Trophoblast cell (in vitro differentiated cells and primary cell): ENCODE measurements at regions not wholly inside any gene's neighbourhood (a gene's known extent, or its start where the extent isn't known, plus 50 kb on each side); places are given as distances from the start of the nearest gene placed in this dataset.

Source experiments
- DNase-seq, 2 donors: peaks; one replicate each; pipeline ENCODE4 v3.0.0-alpha.2; 2016
- H2AFZ ChIP-seq: 2 replicates; pipeline ENCODE4 v1.6.1; 2013; ENCODE audit warnings: low read length, moderate library complexity, mild to moderate bottlenecking; ENCODE audit not compliant: insufficient read depth, poor library complexity
- H2AK5ac ChIP-seq: 2 replicates; pipeline ENCODE4 v1.6.1; 2013; ENCODE audit warnings: mild to moderate bottlenecking, low read length
- H2BK120ac ChIP-seq: 2 replicates; pipeline ENCODE4 v1.6.1; 2013; ENCODE audit warnings: low read length, mild to moderate bottlenecking, moderate library complexity; ENCODE audit not compliant: insufficient read depth, poor library complexity
- H2BK12ac ChIP-seq: 2 replicates; pipeline ENCODE4 v1.6.1; 2013; ENCODE audit warnings: mild to moderate bottlenecking, low read length, moderate library complexity
- H2BK5ac ChIP-seq: 2 replicates; pipeline ENCODE4 v1.6.1; 2013; ENCODE audit warnings: low read length, low read depth, moderate library complexity, mild to moderate bottlenecking; ENCODE audit not compliant: poor library complexity
- H3K14ac ChIP-seq: 2 replicates; pipeline ENCODE4 v1.6.1; 2013; ENCODE audit warnings: mild to moderate bottlenecking, low read length
- H3K18ac ChIP-seq: 2 replicates; pipeline ENCODE4 v1.6.1; 2013; ENCODE audit warnings: mild to moderate bottlenecking, low read length
- H3K23ac ChIP-seq: 2 replicates; pipeline ENCODE4 v1.6.1; 2013; ENCODE audit warnings: low read length
- H3K27ac ChIP-seq: 2 replicates; pipeline ENCODE4 v1.5.1; 2013; ENCODE audit warnings: low read depth, mild to moderate bottlenecking, inconsistent platforms, low read length, moderate library complexity
- H3K27me3 ChIP-seq: 2 replicates; pipeline ENCODE4 v1.6.1; 2013; ENCODE audit warnings: inconsistent platforms, mild to moderate bottlenecking, low read length, moderate library complexity; ENCODE audit not compliant: insufficient read depth
- H3K36me3 ChIP-seq, 2 experiments: 1 replicate in 1 of 2; 2 replicates in 1 of 2; pipeline ENCODE4 v1.6.1; 2013; ENCODE audit warnings: low read length in 2 of 2, mild to moderate bottlenecking in 2 of 2, moderate library complexity in 1 of 2; ENCODE audit not compliant: insufficient read depth in 2 of 2, control insufficient read depth in 1 of 2
- H3K4ac ChIP-seq: 2 replicates; pipeline ENCODE4 v1.6.1; 2013; ENCODE audit warnings: low read depth, mild to moderate bottlenecking, low read length, moderate library complexity
- H3K4me1 ChIP-seq, 2 experiments: 1 replicate in 1 of 2; 2 replicates in 1 of 2; pipeline ENCODE4 v1.6.1; 2013; ENCODE audit warnings: low read length in 2 of 2, mild to moderate bottlenecking in 2 of 2, moderate library complexity in 1 of 2; ENCODE audit not compliant: insufficient read depth in 2 of 2, control insufficient read depth in 1 of 2
- H3K4me2 ChIP-seq: 2 replicates; pipeline ENCODE4 v1.6.1; 2013; ENCODE audit warnings: inconsistent platforms, mild to moderate bottlenecking, low read length, moderate library complexity
- H3K4me3 ChIP-seq: 2 replicates; pipeline ENCODE4 v1.5.1; 2013; ENCODE audit warnings: mild to moderate bottlenecking, low read depth, low read length, inconsistent platforms
- H3K79me1 ChIP-seq: one replicate; pipeline ENCODE4 v1.6.1; 2013; ENCODE audit warnings: low read length
- H3K79me2 ChIP-seq: 2 replicates; pipeline ENCODE4 v1.6.1; 2013; ENCODE audit warnings: low read length, mild to moderate bottlenecking; ENCODE audit not compliant: control insufficient read depth, insufficient read depth, poor library complexity
- H3K9ac ChIP-seq: 2 replicates; pipeline ENCODE4 v1.6.1; 2013; ENCODE audit warnings: mild to moderate bottlenecking, low read length
- H3K9me3 ChIP-seq: 2 replicates; pipeline ENCODE4 v1.6.1; 2013; ENCODE audit warnings: low read depth, mild to moderate bottlenecking, control low read depth, inconsistent platforms, low read length; ENCODE audit not compliant: insufficient read depth
- H4K12ac ChIP-seq: 2 replicates; pipeline ENCODE4 v1.6.1; 2013; ENCODE audit warnings: low read depth, mild to moderate bottlenecking, low read length, moderate library complexity
- H4K8ac ChIP-seq: 2 replicates; pipeline ENCODE4 v1.6.1; 2013; ENCODE audit warnings: low read depth, mild to moderate bottlenecking, low read length, moderate library complexity
- H4K91ac ChIP-seq: one replicate; pipeline ENCODE4 v1.6.1; 2013; ENCODE audit warnings: low read depth, mild to moderate bottlenecking, low read length, moderate library complexity
- WGBS: extraction: QIAGEN DNeasy Blood & Tissue Kit; methylation state at CpG from one replicate; pipeline ENCODE4 v1.1.7; 2013; ENCODE audit warnings: missing lambda C conversion rate; ENCODE audit not compliant: insufficient read length, insufficient coverage; ENCODE audit errors: extremely low coverage; 5-methylcytosine and 5-hydroxymethylcytosine counted together

GRCh38 chr5:89498699-89499098 is 615.7 kb upstream of the MEF2C start:
- no peak overlapping the region for H3K23ac ChIP-seq
- no peaks in the 10 kb centered on the region for H3K36me3 ChIP-seq
- H3K9me3 ChIP-seq: no peaks in the 10 kb centered on the region
- H2AFZ ChIP-seq: no peak overlapping the region
- no CpG with 5 or more reads among the region's 4 CpGs for WGBS
- no peak overlapping the region for H2BK120ac ChIP-seq
- no peak overlapping the region for H3K4ac ChIP-seq
- H3K4me3 ChIP-seq: no peak overlapping the region
- no peak overlapping the region for H3K18ac ChIP-seq
- H3K79me2 ChIP-seq: no peaks in the 10 kb centered on the region
- no peak overlapping the region for H3K9ac ChIP-seq
- no peak for DNase-seq
- no peak overlapping the region for H2BK5ac ChIP-seq
- no peak overlapping the region for H2BK12ac ChIP-seq
- no peak overlapping the region for H3K14ac ChIP-seq
- H4K12ac ChIP-seq: no peak overlapping the region
- no peaks in the 10 kb centered on the region for H3K27me3 ChIP-seq
- H4K8ac ChIP-seq: no peak overlapping the region
- no peak overlapping the region for H2AK5ac ChIP-seq
- no peaks in the 10 kb centered on the region for H3K4me1 ChIP-seq
- no peaks in the 10 kb centered on the region for H3K79me1 ChIP-seq
- no peak overlapping the region for H3K4me2 ChIP-seq
- no peak overlapping the region for H3K27ac ChIP-seq
- H4K91ac ChIP-seq: no peak overlapping the region

DNA sequence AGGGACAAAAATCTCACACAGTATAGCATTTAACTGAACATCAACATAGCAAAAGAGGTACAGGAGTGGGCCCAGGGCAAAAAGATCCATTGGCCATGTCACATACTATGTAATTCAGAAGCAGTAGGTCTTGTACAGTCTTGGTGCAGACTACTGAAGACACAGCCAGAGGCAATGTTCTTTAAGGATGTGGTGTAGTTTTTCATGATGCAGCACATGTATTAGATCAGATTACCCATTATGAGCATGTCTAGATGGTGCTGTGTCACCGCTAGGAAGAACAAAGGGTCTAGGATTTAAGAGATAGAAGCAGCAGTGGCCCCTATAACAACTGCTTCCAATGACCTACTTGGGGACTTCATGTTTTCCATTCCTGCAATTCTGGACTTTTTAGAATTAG is 610.4 kb upstream of the MEF2C start:
- Histone ChIP-seq H2AFZ (no peak overlapping the region), H4K8ac (no peak overlapping the region), H3K23ac (no peak overlapping the region), H3K79me1 (no peaks in the 10 kb centered on the region), H4K12ac (no peak overlapping the region), H2BK5ac (no peak overlapping the region), H3K36me3 (no peaks in the 10 kb centered on the region), H2BK12ac (no peak overlapping the region), H3K4me3 (no peak overlapping the region), H2AK5ac (no peak overlapping the region), H3K4ac (no peak overlapping the region), H3K4me2 (no peak overlapping the region), H3K27me3 (no peaks in the 10 kb centered on the region), H3K18ac (no peak overlapping the region), H4K91ac (no peak overlapping the region), H3K9ac (no peak overlapping the region), H3K14ac (no peak overlapping the region), H3K9me3 (no peaks in the 10 kb centered on the region), H3K79me2 (no peaks in the 10 kb centered on the region), H3K27ac (no peak overlapping the region), H3K4me1 (no peaks in the 10 kb centered on the region), H2BK120ac (no peak overlapping the region)
- DNase-seq: no peak
- no CpG with 5 or more reads among the region's 1 CpG for WGBS

DNA sequence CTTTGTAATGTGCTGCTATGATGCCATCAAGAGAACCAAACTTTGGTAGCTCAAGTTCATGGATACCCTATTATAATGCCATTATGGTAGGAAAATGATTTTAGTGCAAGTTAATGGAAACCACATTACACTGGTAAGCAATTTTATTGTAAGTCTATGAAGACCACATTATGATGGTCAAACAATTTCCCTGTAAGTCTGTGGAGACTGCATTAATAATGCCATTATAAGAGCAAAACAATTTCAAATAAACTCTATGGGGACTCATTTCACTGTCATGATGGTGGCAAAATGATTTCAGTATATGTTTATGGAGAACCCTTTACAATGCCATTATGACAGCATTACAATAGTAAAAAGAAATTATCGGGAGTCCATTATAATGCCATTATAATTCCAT is 602.0 kb upstream of the MEF2C start:
- DNase-seq: no peak
- H2BK12ac ChIP-seq: no peak overlapping the region

GRCh38 chr5:89480406-89481007 is 597.5 kb upstream of the MEF2C start:
- Histone ChIP-seq H4K91ac (no peak overlapping the region), H2AK5ac (no peak overlapping the region), H2BK12ac (no peak overlapping the region), H3K79me1 (no peaks in the 10 kb centered on the region), H3K23ac (no peak overlapping the region), H3K4me2 (no peak overlapping the region), H2AFZ (no peak overlapping the region), H2BK5ac (no peak overlapping the region), H2BK120ac (no peak overlapping the region), H3K4me1 (no peaks in the 10 kb centered on the region), H3K79me2 (no peaks in the 10 kb centered on the region), H4K8ac (no peak overlapping the region), H3K27me3 (no peaks in the 10 kb centered on the region), H4K12ac (no peak overlapping the region), H3K9me3 (no peaks in the 10 kb centered on the region), H3K9ac (no peak overlapping the region), H3K36me3 (no peaks in the 10 kb centered on the region), H3K27ac (no peak overlapping the region), H3K4me3 (no peak overlapping the region), H3K14ac (no peak overlapping the region), H3K4ac (no peak overlapping the region), H3K18ac (no peak overlapping the region)
- WGBS: no CpG with 5 or more reads among the region's 1 CpG
- no peak for DNase-seq

More for the DNA sequence above, 602.0 kb upstream of the MEF2C start:
- H4K91ac ChIP-seq: no peak overlapping the region
- no peak overlapping the region for H3K9ac ChIP-seq
- H2BK5ac ChIP-seq: no peak overlapping the region
- no peak overlapping the region for H3K4ac ChIP-seq
- no peak overlapping the region for H3K27ac ChIP-seq
- no peak overlapping the region for H3K23ac ChIP-seq
- no peaks in the 10 kb centered on the region for H3K27me3 ChIP-seq
- no peaks in the 10 kb centered on the region for H3K79me2 ChIP-seq
- no peak overlapping the region for H3K18ac ChIP-seq
- no peak overlapping the region for H3K4me2 ChIP-seq
- no peak overlapping the region for H4K8ac ChIP-seq
- no peaks in the 10 kb centered on the region for H3K79me1 ChIP-seq
- no peak overlapping the region for H4K12ac ChIP-seq
- H2AFZ ChIP-seq: no peak overlapping the region
- no peaks in the 10 kb centered on the region for H3K4me1 ChIP-seq
- no peaks in the 10 kb centered on the region for H3K36me3 ChIP-seq
- no CpG with 5 or more reads among the region's 1 CpG for WGBS
- H3K14ac ChIP-seq: no peak overlapping the region
- H3K4me3 ChIP-seq: no peak overlapping the region
- H2AK5ac ChIP-seq: no peak overlapping the region
- H3K9me3 ChIP-seq: no peaks in the 10 kb centered on the region
- H2BK120ac ChIP-seq: no peak overlapping the region
